ENCODE measurements at regions not wholly inside any gene's neighbourhood (a gene's known extent, or its start where the extent isn't known, plus 50 kb on each side); places are given as distances from the start of the nearest gene placed in this dataset.

GRCh38 chr10:23696476-23696875 lies 257.6 kb downstream of the OTUD1 start:
- DNase-seq (ENCODE audit: low spot score) = no peak
- no peaks in the 10 kb centered on the region for H3K9me3 Mint-ChIP-seq (ENCODE audit: low read depth)
- TF ChIP-seq CTCF (IDR thresholded peaks at IDR 0.05) = no peak
- H3K4me1 Mint-ChIP-seq (ENCODE audit: low read depth) = peaks cover 7% of the 10 kb centered on the region
- H3K4me3 Mint-ChIP-seq (ENCODE audit: unreplicated experiment) = no peak overlapping the region
- peaks cover 64% of the 10 kb centered on the region for H3K27me3 Mint-ChIP-seq (ENCODE audit: low read depth)
- no peak overlapping the region for H3K27ac Mint-ChIP-seq (ENCODE audit: unreplicated experiment)
- no peaks in the 10 kb centered on the region for H3K36me3 Mint-ChIP-seq (ENCODE audit: low read depth)

- DNase-seq (ENCODE audit: low spot score) = no peak
- no peaks in the 10 kb centered on the region for H3K36me3 Mint-ChIP-seq (ENCODE audit: low read depth)
- H3K4me3 Mint-ChIP-seq (ENCODE audit: unreplicated experiment) = no peak overlapping the region
- H3K9me3 Mint-ChIP-seq (ENCODE audit: low read depth) = peaks cover 13% of the 10 kb centered on the region
- no peaks in the 10 kb centered on the region for H3K4me1 Mint-ChIP-seq (ENCODE audit: low read depth)
- no peak overlapping the region for H3K27ac Mint-ChIP-seq (ENCODE audit: unreplicated experiment)
- H3K27me3 Mint-ChIP-seq (ENCODE audit: low read depth) = peaks cover 19% of the 10 kb centered on the region
- peak; percentile 79 for TF ChIP-seq CTCF (IDR thresholded peaks at IDR 0.05)
These were observed 264.1 kb downstream of the OTUD1 start for GRCh38 chr10:23702977-23703414.

- no peaks in the 10 kb centered on the region for H3K27me3 Mint-ChIP-seq (ENCODE audit: low read depth)
- H3K27ac Mint-ChIP-seq (ENCODE audit: unreplicated experiment) = no peak overlapping the region
These were observed 276.5 kb downstream of the OTUD1 start for GRCh38 chr10:23715363-23715762.

GRCh38 chr10:23717913-23718312 lies 279.0 kb downstream of the OTUD1 start:
- DNase-seq (ENCODE audit: low spot score) = no peak
- H3K27me3 Mint-ChIP-seq (ENCODE audit: low read depth) = no peaks in the 10 kb centered on the region
- no peaks in the 10 kb centered on the region for H3K4me1 Mint-ChIP-seq (ENCODE audit: low read depth)
- no peak for TF ChIP-seq CTCF (IDR thresholded peaks at IDR 0.05)
- no peak overlapping the region for H3K27ac Mint-ChIP-seq (ENCODE audit: unreplicated experiment)
- no peaks in the 10 kb centered on the region for H3K36me3 Mint-ChIP-seq (ENCODE audit: low read depth)
- H3K9me3 Mint-ChIP-seq (ENCODE audit: low read depth) = peaks cover 4% of the 10 kb centered on the region
- no peak overlapping the region for H3K4me3 Mint-ChIP-seq (ENCODE audit: unreplicated experiment)

More at GRCh38 chr10:23715363-23715762, 276.5 kb downstream of the OTUD1 start:
- no peak overlapping the region for H3K4me3 Mint-ChIP-seq (ENCODE audit: unreplicated experiment)
- H3K36me3 Mint-ChIP-seq (ENCODE audit: low read depth) = no peaks in the 10 kb centered on the region
- no peak for DNase-seq (ENCODE audit: low spot score)
- H3K4me1 Mint-ChIP-seq (ENCODE audit: low read depth) = no peaks in the 10 kb centered on the region
- TF ChIP-seq CTCF (IDR thresholded peaks at IDR 0.05) = no peak
- peaks cover 4% of the 10 kb centered on the region for H3K9me3 Mint-ChIP-seq (ENCODE audit: low read depth)

- no peaks in the 10 kb centered on the region for H3K27me3 Mint-ChIP-seq (ENCODE audit: low read depth)
- no peak overlapping the region for H3K27ac Mint-ChIP-seq (ENCODE audit: unreplicated experiment)
- DNase-seq (ENCODE audit: low spot score) = no peak
- H3K4me3 Mint-ChIP-seq (ENCODE audit: unreplicated experiment) = no peak overlapping the region
- H3K36me3 Mint-ChIP-seq (ENCODE audit: low read depth) = no peaks in the 10 kb centered on the region
- H3K9me3 Mint-ChIP-seq (ENCODE audit: low read depth) = peaks cover 4% of the 10 kb centered on the region
- no peak for TF ChIP-seq CTCF (IDR thresholded peaks at IDR 0.05)
- no peaks in the 10 kb centered on the region for H3K4me1 Mint-ChIP-seq (ENCODE audit: low read depth)
These were observed 280.1 kb downstream of the OTUD1 start for GRCh38 chr10:23718946-23719345.
